H1 (cell line): ENCODE measurements at regions not wholly inside any gene's neighbourhood (a gene's known extent, or its start where the extent isn't known, plus 50 kb on each side); places are given as distances from the start of the nearest gene placed in this dataset.

Experiments used
- CTCF ChIA-PET: fragments of 300-600 bp; sonication (Branson Sonifier 250); formaldehyde crosslinking; loops from one replicate; lab custom pipeline; 2021; ENCODE audit not compliant: partially characterized antibody; lab: Charles Lee
- POLR2A ChIA-PET: fragments of 300-600 bp; sonication (Branson Sonifier 250); formaldehyde crosslinking; loops from one replicate; lab custom pipeline; 2021; ENCODE audit warnings: inconsistent platforms; ENCODE audit not compliant: partially characterized antibody; lab: Charles Lee
- DNase-seq, 2 experiments: peaks; one replicate each; pipeline versions ENCODE4 v3.0.0 to v3.0.0-alpha.2; 2010 to 2022; ENCODE audit warnings: low spot score in 2 of 2, low read depth in 1 of 2, mixed read lengths in 1 of 2
- FAIRE-seq: peaks from 2 replicates; lab custom pipeline; 2011; peaks lifted over from hg19 to GRCh38; lab: Jason Lieb, UNC
- H2AFZ ChIP-seq: 2 replicates; pipeline ENCODE4 v1.8.1; 2012; ENCODE audit warnings: low read length, inconsistent platforms
- H2AK5ac ChIP-seq: 2 replicates; pipeline ENCODE4 v1.6.1; 2013; ENCODE audit warnings: low read depth, low read length
- H2BK120ac ChIP-seq: replicated peaks from 2 replicates; pipeline ENCODE3; 2013; ENCODE audit warnings: low read depth, low read length, inconsistent platforms
- H2BK12ac ChIP-seq: 2 replicates; pipeline ENCODE4 v1.6.1; 2013; ENCODE audit warnings: low read depth, low read length
- H2BK15ac ChIP-seq: 2 replicates; pipeline ENCODE4 v1.6.1; 2013; ENCODE audit warnings: low read length
- H2BK20ac ChIP-seq: 2 replicates; pipeline ENCODE4 v1.6.1; 2013; ENCODE audit warnings: low read length
- H2BK5ac ChIP-seq: 2 replicates; pipeline ENCODE4 v1.6.1; 2013; ENCODE audit warnings: low read depth, low read length
- H3K14ac ChIP-seq: 2 replicates; pipeline ENCODE4 v1.6.1; 2013; ENCODE audit warnings: inconsistent platforms; ENCODE audit not compliant: insufficient read length
- H3K18ac ChIP-seq: 2 replicates; pipeline ENCODE4 v1.6.1; 2013; ENCODE audit warnings: low read length; ENCODE audit errors: extremely low read depth
- H3K23ac ChIP-seq: 2 replicates; pipeline ENCODE4 v1.6.1; 2013; ENCODE audit warnings: inconsistent platforms; ENCODE audit not compliant: insufficient read length
- H3K23me2 ChIP-seq: 2 replicates; pipeline ENCODE4 v1.6.1; 2013; ENCODE audit warnings: low read depth, low read length
- H3K27ac ChIP-seq: 2 replicates; pipeline ENCODE4 v1.6.1; 2011; ENCODE audit warnings: low read depth, low read length, inconsistent platforms
- H3K27me3 ChIP-seq, 4 experiments: replicated peaks in 1 of 4; 1 replicate in 1 of 4; 2 replicates in 3 of 4; pipeline versions ENCODE4 v1.6.1 to v1.8.1; 2011 to 2013; ENCODE audit warnings: low read length in 3 of 4, mild to moderate bottlenecking in 3 of 4, inconsistent platforms in 2 of 4, mixed read lengths in 2 of 4, moderate library complexity in 1 of 4; ENCODE audit not compliant: control insufficient read depth in 3 of 4, insufficient read depth in 3 of 4; ENCODE audit errors: extremely low read depth in 1 of 4
- H3K36me3 ChIP-seq, 4 experiments: 2 replicates each; pipeline versions ENCODE4 v1.6.1 to v1.8.1; 2011 to 2013; ENCODE audit warnings: mild to moderate bottlenecking in 4 of 4, low read length in 3 of 4, moderate library complexity in 2 of 4, control low read depth in 1 of 4, inconsistent platforms in 1 of 4; ENCODE audit not compliant: insufficient read depth in 4 of 4, control insufficient read depth in 2 of 4
- H3K4ac ChIP-seq: replicated peaks from 2 replicates; pipeline ENCODE3; 2013; ENCODE audit warnings: low read length, low read depth, mixed read lengths, inconsistent platforms; ENCODE audit not compliant: insufficient read length
- H3K4me1 ChIP-seq, 4 experiments: replicated peaks in 1 of 4; 1 replicate in 1 of 4; 2 replicates in 3 of 4; pipeline versions ENCODE4 v1.6.1 to v1.8.1; 2011 to 2013; ENCODE audit warnings: low read length in 3 of 4, inconsistent platforms in 2 of 4, mixed read lengths in 1 of 4; ENCODE audit not compliant: insufficient read depth in 4 of 4, control insufficient read depth in 3 of 4
- H3K4me2 ChIP-seq, 2 experiments: 2 replicates each; pipeline versions ENCODE4 v1.6.1 to v1.8.1; 2011 to 2013; ENCODE audit warnings: low read depth in 2 of 2, low read length in 2 of 2, control low read depth in 1 of 2, inconsistent platforms in 1 of 2, mild to moderate bottlenecking in 1 of 2; ENCODE audit not compliant: insufficient read depth in 1 of 2
- H3K4me3 ChIP-seq, 4 experiments: fragments of 200-600, 300-600 bp in 1 of 4; sonication (generic), shearing (Covaris generic), sonication (Bioruptor Twin) in 1 of 4; 2 replicates each; pipeline versions ENCODE4 v1.5.1 to v1.8.1; 2011 to 2016; ENCODE audit warnings: low read length in 4 of 4, low read depth in 3 of 4, control low read depth in 2 of 4, inconsistent platforms in 2 of 4, mild to moderate bottlenecking in 2 of 4, mixed read lengths in 1 of 4, moderate library complexity in 1 of 4; ENCODE audit not compliant: insufficient read depth in 2 of 4; ENCODE audit errors: extremely low read depth in 1 of 4
- H3K56ac ChIP-seq: replicated peaks from 2 replicates; pipeline ENCODE3; 2013; ENCODE audit warnings: low read depth, mild to moderate bottlenecking, mixed read lengths, low read length, inconsistent platforms; ENCODE audit not compliant: insufficient read length
- H3K79me1 ChIP-seq: 2 replicates; pipeline ENCODE4 v1.6.1; 2013; ENCODE audit warnings: low read depth, low read length, control low read depth
- H3K79me2 ChIP-seq, 2 experiments: 2 replicates each; pipeline versions ENCODE4 v1.6.1 to v1.8.1; 2012 to 2013; ENCODE audit warnings: low read length in 2 of 2, mild to moderate bottlenecking in 2 of 2, inconsistent platforms in 1 of 2; ENCODE audit not compliant: insufficient read depth in 2 of 2, control insufficient read depth in 1 of 2
- H3K9ac ChIP-seq, 4 experiments: replicated peaks in 1 of 4; 1 replicate in 1 of 4; 2 replicates in 3 of 4; pipeline versions ENCODE4 v1.6.1 to v1.8.1; 2011 to 2013; ENCODE audit warnings: low read depth in 3 of 4, low read length in 3 of 4, control low read depth in 2 of 4, mild to moderate bottlenecking in 2 of 4, moderate library complexity in 2 of 4, inconsistent platforms in 1 of 4; ENCODE audit errors: extremely low read depth in 1 of 4
- H3K9me3 ChIP-seq, 2 experiments: 2 replicates each; pipeline versions ENCODE4 v1.6.1 to v1.8.1; 2012 to 2013; ENCODE audit warnings: mild to moderate bottlenecking in 2 of 2, moderate library complexity in 2 of 2, control low read depth in 1 of 2, inconsistent platforms in 1 of 2, low read depth in 1 of 2, low read length in 1 of 2, mixed read lengths in 1 of 2; ENCODE audit not compliant: insufficient read depth in 2 of 2
- H4K20me1 ChIP-seq, 2 experiments: replicated peaks in 1 of 2; 2 replicates each; pipeline versions ENCODE3 to v1.8.1; 2011 to 2013; ENCODE audit warnings: inconsistent platforms in 2 of 2, low read length in 2 of 2, mild to moderate bottlenecking in 1 of 2; ENCODE audit not compliant: insufficient read depth in 2 of 2, control insufficient read depth in 1 of 2
- H4K5ac ChIP-seq: 2 replicates; pipeline ENCODE4 v1.6.1; 2013; ENCODE audit warnings: low read length, low read depth, mixed read lengths, inconsistent platforms; ENCODE audit not compliant: insufficient read length
- H4K8ac ChIP-seq: 2 replicates; pipeline ENCODE4 v1.8.0; 2013; ENCODE audit warnings: mild to moderate bottlenecking, moderate library complexity, low read length, inconsistent platforms; ENCODE audit not compliant: insufficient read depth; ENCODE audit errors: extremely low read depth
- H4K91ac ChIP-seq: replicated peaks from 2 replicates; pipeline ENCODE3; 2013; ENCODE audit warnings: low read length, mixed read lengths, inconsistent platforms; ENCODE audit not compliant: insufficient read length
- EZH2 ChIP-seq: fragments of 200-600 bp; sonication (generic); IDR thresholded peaks from 2 replicates; pipeline ENCODE4 v1.7.1; 2012; ENCODE audit warnings: low read depth, mild to moderate bottlenecking, moderate library complexity, low read length, inconsistent platforms; ENCODE audit not compliant: severe bottlenecking
- MAFK ChIP-seq: IDR thresholded peaks from 2 replicates; pipeline ENCODE4 v1.6.1; 2012; ENCODE audit warnings: low read depth, mild to moderate bottlenecking, improper control_type of control experiment, low read length
- RAD21 ChIP-seq, 2 experiments: IDR thresholded peaks in 1 of 2; conservative IDR thresholded peaks in 1 of 2; 2 replicates each; pipeline ENCODE4 v1.6.1; 2011; ENCODE audit warnings: low read depth in 2 of 2, low read length in 2 of 2, improper control_type of control experiment in 1 of 2, inconsistent platforms in 1 of 2, mild to moderate bottlenecking in 1 of 2, moderate library complexity in 1 of 2
- WGBS, 2 experiments: shearing (Covaris generic) in 1 of 2; methylation state at CpG; one replicate each; pipeline versions ENCODE4 v1.1.6 to v1.1.7; 2013 to 2015; ENCODE audit warnings: low lambda C conversion rate in 2 of 2, mixed read lengths in 2 of 2, inconsistent platforms in 1 of 2, low coverage in 1 of 2, missing lambda C conversion rate in 1 of 2; ENCODE audit not compliant: insufficient replicate concordance in 2 of 2, insufficient coverage in 1 of 2, insufficient read length in 1 of 2; ENCODE audit errors: extremely low coverage in 1 of 2, missing lambda C conversion rate in 1 of 2; 5-methylcytosine and 5-hydroxymethylcytosine counted together

GRCh38 chr1:98164509-98164908 is 243.7 kb upstream of the DPYD start:
- Histone ChIP-seq H3K4me2 (no peak overlapping the region), H2BK20ac (no peak overlapping the region), H2AFZ (no peak overlapping the region), H4K91ac (no peak overlapping the region), H3K27ac (no peak overlapping the region), H4K5ac (no peak overlapping the region), H3K18ac (no peak overlapping the region), H4K8ac (no peak overlapping the region), H2AK5ac (no peak overlapping the region), H4K20me1 (no peaks in the 10 kb centered on the region), H3K4me1 (no peaks in the 10 kb centered on the region), H3K23me2 (no peaks in the 10 kb centered on the region), H2BK120ac (no peak overlapping the region), H3K79me1 (no peaks in the 10 kb centered on the region), H3K4ac (no peak overlapping the region), H3K56ac (no peak overlapping the region), H3K27me3 (no peaks in the 10 kb centered on the region), H3K4me3 (no peak overlapping the region), H2BK12ac (no peak overlapping the region), H3K9me3 (no peaks in the 10 kb centered on the region), H3K23ac (no peak overlapping the region), H3K14ac (no peak overlapping the region), H2BK5ac (no peak overlapping the region), H3K79me2 (no peaks in the 10 kb centered on the region), H2BK15ac (no peak overlapping the region), H3K36me3 (no peaks in the 10 kb centered on the region), H3K9ac (no peak overlapping the region)
- TF ChIP-seq RAD21 (IDR thresholded peaks at IDR 0.05 in 1 of 2, conservative IDR thresholded peaks at IDR 0.05 in 1 of 2; ENCODE audit: low read depth in 2 of 2, low read length in 2 of 2): no peak
- no peak for TF ChIP-seq EZH2
- peak; percentile 41; the same call in 1 of the 2 replicates for TF ChIP-seq MAFK
- FAIRE-seq: no peak
- DNase-seq: no peak
- CTCF ChIA-PET: no interaction called here
- 91% methylated on average over 4 of the region's 4 CpGs; no CpG with 5 or more reads in 1 of the 2 experiments for WGBS, 2 experiments
- POLR2A ChIA-PET: no interaction called here
